ENCODE measurements at regions not wholly inside any gene's neighbourhood (a gene's known extent, or its start where the extent isn't known, plus 50 kb on each side); places are given as distances from the start of the nearest gene placed in this dataset.

DNA sequence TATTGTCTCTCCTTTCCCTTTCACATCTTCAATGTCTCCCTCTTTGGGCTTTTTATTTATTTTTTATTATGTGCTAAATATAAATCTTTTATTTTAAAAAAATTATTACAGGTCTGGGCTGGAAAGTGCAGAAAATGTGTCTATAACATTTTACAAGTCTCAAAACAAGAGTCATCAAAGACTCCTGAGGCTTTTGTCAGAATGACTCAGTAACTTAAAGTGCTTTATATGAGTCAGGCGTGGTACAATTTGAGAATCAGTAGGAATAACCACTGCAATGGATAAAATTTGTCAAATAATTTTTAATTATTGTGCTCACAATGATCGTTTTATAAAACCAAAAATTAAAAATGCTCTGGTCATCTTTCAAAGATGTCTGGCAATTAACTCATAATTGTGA lies 193.9 kb downstream of the MMUT start:
- no peak overlapping the region for H3K27ac ChIP-seq (ENCODE audit: low read length, poor library complexity, severe bottlenecking)
- WGBS = no CpG with 5 or more reads among the region's 2 CpGs
- H2AK5ac ChIP-seq (ENCODE audit: low read length, severe bottlenecking) = no peak overlapping the region
- H2BK15ac ChIP-seq (ENCODE audit: low read depth, poor library complexity, severe bottlenecking) = no peak overlapping the region
- no peak overlapping the region for H2BK12ac ChIP-seq (ENCODE audit: low read length in 2 of 2)
- H4K8ac ChIP-seq (ENCODE audit: low read length) = no peak overlapping the region
- no peak overlapping the region for H2BK120ac ChIP-seq (ENCODE audit: low read depth, low read length)
- H3K18ac ChIP-seq (ENCODE audit: low read depth in 1 of 2, low read length in 2 of 2) = no peak overlapping the region
- no peaks in the 10 kb centered on the region for H3K9me3 ChIP-seq (ENCODE audit: control insufficient read depth, low read length)
- H3K27me3 ChIP-seq (ENCODE audit: control insufficient read depth in 1 of 2, insufficient read depth in 1 of 2, low read length in 2 of 2) = no peaks in the 10 kb centered on the region
- H2BK5ac ChIP-seq (ENCODE audit: low read depth, low read length, poor library complexity, severe bottlenecking) = no peak overlapping the region
- DNase-seq = no peak
- no peak overlapping the region for H3K23ac ChIP-seq (ENCODE audit: low read length in 2 of 2)
- H3K4me3 ChIP-seq (ENCODE audit: insufficient read depth in 1 of 2, low read depth in 1 of 2, low read length in 2 of 2) = no peak overlapping the region
- H3K79me1 ChIP-seq (replicated peaks; ENCODE audit: low read length, poor library complexity, severe bottlenecking) = no peaks in the 10 kb centered on the region
- H3K4ac ChIP-seq (ENCODE audit: low read depth in 1 of 2, low read length in 2 of 2) = no peak overlapping the region
- no peak overlapping the region for H4K91ac ChIP-seq (ENCODE audit: low read length)
- no peak overlapping the region for H3K14ac ChIP-seq (ENCODE audit: low read length in 2 of 2)
- no peaks in the 10 kb centered on the region for H3K36me3 ChIP-seq (ENCODE audit: control insufficient read depth in 1 of 2, insufficient read depth in 2 of 2, low read depth in 1 of 2, low read length in 2 of 2)
- H3K9ac ChIP-seq (ENCODE audit: low read length) = no peak overlapping the region
- H3K4me2 ChIP-seq (ENCODE audit: low read length, poor library complexity, severe bottlenecking) = no peak overlapping the region
- peaks cover 1% of the 10 kb centered on the region for H3K4me1 ChIP-seq (ENCODE audit: control insufficient read depth, insufficient read depth, low read depth, low read length)
- no peak overlapping the region for H2AFZ ChIP-seq (ENCODE audit: low read depth, low read length)

DNA sequence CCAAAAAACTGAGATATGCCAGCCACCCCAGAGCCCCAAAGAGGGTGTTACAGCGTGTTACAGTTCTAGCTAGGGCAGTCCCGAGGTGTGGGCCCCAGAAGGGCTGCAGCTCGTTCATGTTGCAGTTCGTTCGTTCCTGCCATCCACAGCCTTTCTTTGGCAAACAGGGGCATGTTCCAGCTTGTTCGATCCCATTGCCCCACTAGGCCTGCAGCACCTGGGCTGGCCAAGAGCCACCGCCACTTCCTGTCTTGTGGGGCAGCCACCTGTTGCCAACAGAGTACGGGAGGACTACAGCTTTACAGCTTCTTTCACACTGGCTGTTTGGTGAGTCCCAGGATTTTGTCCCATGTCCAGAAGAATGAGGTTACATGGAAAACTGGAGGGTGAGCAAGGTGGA lies 198.1 kb downstream of the MMUT start:
- Histone ChIP-seq H3K9me3 (ENCODE audit: control insufficient read depth, low read length) (no peaks in the 10 kb centered on the region), H2BK12ac (ENCODE audit: low read length in 2 of 2) (no peak overlapping the region), H3K4me3 (ENCODE audit: insufficient read depth in 1 of 2, low read depth in 1 of 2, low read length in 2 of 2) (no peak overlapping the region), H3K4me2 (ENCODE audit: low read length, poor library complexity, severe bottlenecking) (no peak overlapping the region), H2AK5ac (ENCODE audit: low read length, severe bottlenecking) (no peak overlapping the region), H2BK5ac (ENCODE audit: low read depth, low read length, poor library complexity, severe bottlenecking) (no peak overlapping the region), H4K8ac (ENCODE audit: low read length) (no peak overlapping the region), H3K4ac (ENCODE audit: low read depth in 1 of 2, low read length in 2 of 2) (no peak overlapping the region), H2BK15ac (ENCODE audit: low read depth, poor library complexity, severe bottlenecking) (no peak overlapping the region), H4K91ac (ENCODE audit: low read length) (no peak overlapping the region), H3K18ac (ENCODE audit: low read depth in 1 of 2, low read length in 2 of 2) (no peak overlapping the region), H3K23ac (ENCODE audit: low read length in 2 of 2) (no peak overlapping the region), H3K9ac (ENCODE audit: low read length) (no peak overlapping the region), H2AFZ (ENCODE audit: low read depth, low read length) (no peak overlapping the region), H3K27me3 (ENCODE audit: control insufficient read depth in 1 of 2, insufficient read depth in 1 of 2, low read length in 2 of 2) (no peaks in the 10 kb centered on the region), H3K79me1 (replicated peaks; ENCODE audit: low read length, poor library complexity, severe bottlenecking) (no peaks in the 10 kb centered on the region), H3K27ac (ENCODE audit: low read length, poor library complexity, severe bottlenecking) (no peak overlapping the region), H3K4me1 (ENCODE audit: control insufficient read depth, insufficient read depth, low read depth, low read length) (peaks cover 1% of the 10 kb centered on the region), H2BK120ac (ENCODE audit: low read depth, low read length) (no peak overlapping the region), H3K36me3 (ENCODE audit: control insufficient read depth in 1 of 2, insufficient read depth in 2 of 2, low read depth in 1 of 2, low read length in 2 of 2) (no peaks in the 10 kb centered on the region), H3K14ac (ENCODE audit: low read length in 2 of 2) (no peak overlapping the region)
- no peak for DNase-seq
- WGBS = 89% methylated on average over 8 of the region's 8 CpGs

DNA sequence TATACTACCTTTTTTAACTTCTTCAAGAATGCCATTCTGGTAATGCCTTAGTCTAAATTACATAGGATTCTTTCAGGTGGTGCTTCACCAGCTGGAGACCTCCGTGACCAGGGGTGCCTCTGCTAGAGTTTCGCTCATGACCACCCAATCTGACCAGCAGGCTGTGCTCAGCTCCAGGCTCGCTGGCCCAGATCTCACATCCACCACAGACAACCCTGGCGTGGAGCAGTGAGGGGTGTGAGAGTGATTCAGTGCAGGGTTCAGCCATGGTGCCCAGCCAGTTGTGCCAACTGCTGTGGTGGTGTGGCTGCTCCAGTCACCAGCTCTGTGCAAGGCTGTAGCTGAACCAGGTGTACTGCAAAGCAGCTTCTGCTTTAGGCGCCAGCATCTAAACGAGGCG lies 198.6 kb downstream of the MMUT start:
- 82% methylated on average over 6 of the region's 7 CpGs for WGBS

GRCh38 chr6:49257549-49257948 lies 205.5 kb downstream of the MMUT start:
- no peak overlapping the region for H3K4me3 ChIP-seq (ENCODE audit: insufficient read depth in 1 of 2, low read depth in 1 of 2, low read length in 2 of 2)
- no peak overlapping the region for H2BK15ac ChIP-seq (ENCODE audit: low read depth, poor library complexity, severe bottlenecking)
- no peak overlapping the region for H3K23ac ChIP-seq (ENCODE audit: low read length in 2 of 2)
- H2AK5ac ChIP-seq (ENCODE audit: low read length, severe bottlenecking) = no peak overlapping the region
- H3K9ac ChIP-seq (ENCODE audit: low read length) = no peak overlapping the region
- no peak overlapping the region for H3K14ac ChIP-seq (ENCODE audit: low read length in 2 of 2)
- no peak overlapping the region for H2BK5ac ChIP-seq (ENCODE audit: low read depth, low read length, poor library complexity, severe bottlenecking)
- no peaks in the 10 kb centered on the region for H3K27me3 ChIP-seq (ENCODE audit: control insufficient read depth in 1 of 2, insufficient read depth in 1 of 2, low read length in 2 of 2)
- H3K27ac ChIP-seq (ENCODE audit: low read length, poor library complexity, severe bottlenecking) = no peak overlapping the region
- no peaks in the 10 kb centered on the region for H3K4me1 ChIP-seq (ENCODE audit: control insufficient read depth, insufficient read depth, low read depth, low read length)
- H2BK12ac ChIP-seq (ENCODE audit: low read length in 2 of 2) = no peak overlapping the region
- H3K18ac ChIP-seq (ENCODE audit: low read depth in 1 of 2, low read length in 2 of 2) = no peak overlapping the region
- H3K4ac ChIP-seq (ENCODE audit: low read depth in 1 of 2, low read length in 2 of 2) = no peak overlapping the region
- 91% methylated on average over 1 of the region's 3 CpGs for WGBS
- H3K79me1 ChIP-seq (replicated peaks; ENCODE audit: low read length, poor library complexity, severe bottlenecking) = no peaks in the 10 kb centered on the region
- no peaks in the 10 kb centered on the region for H3K36me3 ChIP-seq (ENCODE audit: control insufficient read depth in 1 of 2, insufficient read depth in 2 of 2, low read depth in 1 of 2, low read length in 2 of 2)
- no peak overlapping the region for H4K8ac ChIP-seq (ENCODE audit: low read length)
- no peak overlapping the region for H2AFZ ChIP-seq (ENCODE audit: low read depth, low read length)
- DNase-seq = no peak
- H3K9me3 ChIP-seq (ENCODE audit: control insufficient read depth, low read length) = no peaks in the 10 kb centered on the region
- no peak overlapping the region for H4K91ac ChIP-seq (ENCODE audit: low read length)
- no peak overlapping the region for H2BK120ac ChIP-seq (ENCODE audit: low read depth, low read length)
- no peak overlapping the region for H3K4me2 ChIP-seq (ENCODE audit: low read length, poor library complexity, severe bottlenecking)

More for the DNA sequence above, 198.6 kb downstream of the MMUT start:
- Histone ChIP-seq H2AFZ (ENCODE audit: low read depth, low read length) (no peak overlapping the region), H3K4me3 (ENCODE audit: insufficient read depth in 1 of 2, low read depth in 1 of 2, low read length in 2 of 2) (no peak overlapping the region), H3K9ac (ENCODE audit: low read length) (no peak overlapping the region), H3K4me2 (ENCODE audit: low read length, poor library complexity, severe bottlenecking) (no peak overlapping the region), H2BK120ac (ENCODE audit: low read depth, low read length) (no peak overlapping the region), H4K8ac (ENCODE audit: low read length) (no peak overlapping the region), H2BK15ac (ENCODE audit: low read depth, poor library complexity, severe bottlenecking) (no peak overlapping the region), H3K27me3 (ENCODE audit: control insufficient read depth in 1 of 2, insufficient read depth in 1 of 2, low read length in 2 of 2) (no peaks in the 10 kb centered on the region), H3K4ac (ENCODE audit: low read depth in 1 of 2, low read length in 2 of 2) (no peak overlapping the region), H3K36me3 (ENCODE audit: control insufficient read depth in 1 of 2, insufficient read depth in 2 of 2, low read depth in 1 of 2, low read length in 2 of 2) (no peaks in the 10 kb centered on the region), H3K18ac (ENCODE audit: low read depth in 1 of 2, low read length in 2 of 2) (no peak overlapping the region), H3K14ac (ENCODE audit: low read length in 2 of 2) (peak overlapping the region in 1 of 2 experiments; percentile 41), H4K91ac (ENCODE audit: low read length) (no peak overlapping the region), H3K9me3 (ENCODE audit: control insufficient read depth, low read length) (no peaks in the 10 kb centered on the region), H2AK5ac (ENCODE audit: low read length, severe bottlenecking) (no peak overlapping the region), H3K27ac (ENCODE audit: low read length, poor library complexity, severe bottlenecking) (no peak overlapping the region), H3K79me1 (replicated peaks; ENCODE audit: low read length, poor library complexity, severe bottlenecking) (no peaks in the 10 kb centered on the region), H3K4me1 (ENCODE audit: control insufficient read depth, insufficient read depth, low read depth, low read length) (peaks cover 1% of the 10 kb centered on the region), H2BK12ac (ENCODE audit: low read length in 2 of 2) (no peak overlapping the region), H2BK5ac (ENCODE audit: low read depth, low read length, poor library complexity, severe bottlenecking) (no peak overlapping the region), H3K23ac (ENCODE audit: low read length in 2 of 2) (no peak overlapping the region)
- DNase-seq = no peak
